ENCODE measurements at regions not wholly inside any gene's neighbourhood (a gene's known extent, or its start where the extent isn't known, plus 50 kb on each side); places are given as distances from the start of the nearest gene placed in this dataset.

- DNase-seq (ENCODE audit: low spot score), result no peak
Measured at GRCh38 chr9:113741886-113742854, 133.9 kb upstream of the ZNF618 start.

DNA sequence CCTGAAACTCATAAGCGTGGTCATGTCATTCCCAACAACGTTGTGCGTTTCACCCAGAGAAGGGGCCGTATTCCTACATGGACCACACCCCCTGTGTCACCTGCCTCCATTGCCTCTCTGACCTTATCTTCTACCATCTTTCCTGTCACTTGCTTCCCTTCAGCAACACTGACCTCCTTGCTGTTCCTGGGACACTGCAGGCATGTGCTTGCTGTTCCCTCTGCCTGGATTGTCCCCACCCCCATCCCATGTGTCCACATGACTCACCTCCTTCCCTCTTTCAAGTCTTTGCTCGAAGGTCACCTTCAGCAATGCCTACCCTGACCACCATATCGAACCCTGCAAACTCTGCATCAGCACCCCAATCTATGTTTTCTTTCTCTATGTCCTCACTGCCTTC lies 133.2 kb upstream of the ZNF618 start:
- DNase-seq (ENCODE audit: low spot score), result no peak

- no peak for DNase-seq (ENCODE audit: low spot score)
Measured at GRCh38 chr9:113746486-113746885, 129.6 kb upstream of the ZNF618 start.

DNA sequence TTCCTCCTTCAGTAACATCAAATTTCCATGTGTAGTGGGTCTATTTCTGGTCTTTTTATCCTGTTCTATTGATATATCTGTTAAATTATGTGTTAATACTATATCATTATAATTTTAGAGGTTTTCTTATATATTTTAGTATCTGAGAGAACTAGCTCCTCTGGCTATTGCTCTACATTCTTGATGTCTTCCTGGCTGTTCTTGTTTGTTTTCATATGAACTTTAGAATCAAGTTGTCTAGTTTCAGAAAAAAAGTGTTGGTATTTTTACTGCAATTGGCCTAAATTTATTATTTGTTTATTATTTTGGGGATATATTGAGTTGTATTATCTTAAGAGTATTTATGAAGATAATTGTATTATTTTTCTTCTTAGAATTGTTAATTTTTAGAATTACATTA lies 128.0 kb upstream of the ZNF618 start:
- DNase-seq (ENCODE audit: low spot score), result no peak

DNA sequence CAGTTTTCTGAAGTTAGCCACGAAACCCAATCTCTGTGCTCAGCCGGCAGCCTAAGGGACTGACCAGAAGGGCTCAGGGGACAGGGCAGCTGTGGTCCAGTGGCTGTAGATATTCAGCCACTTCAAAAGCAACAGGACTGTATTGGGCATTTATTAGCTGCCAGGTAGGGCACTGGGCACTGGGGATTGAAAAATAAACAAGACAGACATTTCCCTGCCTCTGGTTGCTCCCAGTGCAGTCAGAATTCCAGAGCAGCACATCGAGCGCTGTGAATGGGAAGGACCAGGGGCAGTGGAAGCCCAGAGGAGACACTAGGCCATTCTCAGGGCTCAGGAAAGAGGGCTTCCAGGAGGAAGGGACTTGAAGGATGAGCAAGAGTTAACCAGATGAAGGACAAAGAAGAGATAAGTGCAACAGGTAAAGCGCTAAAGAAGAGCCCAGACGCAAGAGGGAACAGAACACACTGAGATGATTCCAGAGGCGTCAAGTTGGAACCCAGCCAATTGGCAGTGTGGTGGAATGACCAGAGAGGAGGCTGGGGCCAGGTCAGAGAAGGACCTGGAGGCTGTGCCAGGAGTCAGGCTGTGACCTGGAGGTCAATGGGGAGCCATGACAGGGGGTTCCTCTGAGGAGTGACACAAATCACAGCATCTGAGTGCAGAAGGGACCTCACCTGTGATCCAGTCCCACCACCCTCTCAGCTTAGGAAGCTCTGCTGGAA lies 122.5 kb upstream of the ZNF618 start:
- DNase-seq (ENCODE audit: low spot score), result no peak

- DNase-seq (ENCODE audit: low spot score), result no peak
Measured at GRCh38 chr9:113754739-113755138, 121.4 kb upstream of the ZNF618 start.

DNA sequence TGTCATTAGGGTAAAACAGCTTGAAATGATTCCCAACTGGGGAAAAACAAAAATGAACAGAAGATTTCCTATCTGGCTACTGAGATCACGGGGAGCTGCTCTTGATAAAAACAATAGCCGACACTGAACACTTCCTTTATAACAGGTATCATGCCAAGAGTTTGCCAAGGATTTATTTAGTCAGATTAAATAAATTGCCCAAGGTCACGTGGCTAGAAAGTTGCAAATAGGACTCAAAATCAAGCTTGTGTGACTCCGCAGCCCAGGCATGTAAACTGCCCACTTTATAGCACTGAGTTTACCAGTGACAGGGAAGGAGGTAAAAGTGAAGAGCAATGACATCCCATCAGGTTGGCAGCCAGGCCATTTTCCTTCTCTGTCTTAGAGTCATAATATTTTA lies 120.7 kb upstream of the ZNF618 start:
- DNase-seq (ENCODE audit: low spot score), result no peak

DNA sequence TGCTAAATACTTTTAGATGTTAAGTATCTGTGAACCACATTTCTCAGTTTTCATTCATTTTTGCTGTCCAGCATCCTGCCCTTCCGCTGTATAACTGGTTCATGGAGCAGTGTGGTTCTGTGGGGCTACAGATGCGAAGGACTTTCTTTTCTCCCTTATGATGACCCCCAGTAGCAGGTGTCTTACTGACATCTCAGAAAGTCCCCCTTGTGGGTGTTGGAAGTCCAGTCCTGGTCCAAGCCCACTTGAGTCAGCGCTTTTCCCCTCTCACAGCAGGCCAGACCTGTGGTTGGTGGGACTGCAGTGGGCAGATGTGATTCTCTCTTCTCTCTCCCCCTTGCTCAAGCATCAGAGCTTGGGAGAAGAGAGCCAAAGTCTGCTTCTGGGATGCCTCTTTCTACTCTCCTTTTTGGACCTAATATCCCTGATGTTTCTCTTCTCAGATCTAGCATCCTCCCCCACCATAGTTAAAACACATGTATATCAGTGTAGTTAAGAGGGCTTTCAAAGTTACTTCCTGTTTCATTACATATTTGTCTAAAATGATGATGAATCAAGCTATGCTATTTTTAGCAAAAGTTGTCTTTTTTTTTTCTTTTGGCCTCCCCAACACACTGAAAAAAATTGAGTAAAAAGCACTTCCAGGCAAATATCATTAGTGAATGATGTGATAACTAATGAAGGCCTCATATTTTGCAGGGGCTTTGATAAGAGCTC lies 119.5 kb upstream of the ZNF618 start:
- DNase-seq (ENCODE audit: low spot score), result no peak

DNA sequence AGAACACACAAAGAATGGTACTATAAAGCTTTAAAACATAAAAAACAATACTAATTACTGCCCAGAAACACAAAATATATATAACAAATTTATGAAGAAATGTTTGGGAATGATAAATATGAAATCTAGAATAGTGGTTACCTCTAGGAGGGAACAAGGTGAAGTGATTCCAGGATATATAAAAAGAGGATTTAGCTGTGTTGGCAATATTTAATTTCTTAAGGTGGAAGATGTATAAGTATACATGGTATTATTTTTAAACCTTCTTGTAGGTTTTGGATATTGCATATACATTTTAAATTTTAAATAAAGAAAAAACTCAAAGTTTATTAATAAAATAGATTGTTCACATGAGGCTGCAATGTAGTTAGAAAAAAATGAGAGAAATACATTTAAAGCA lies 112.7 kb upstream of the ZNF618 start:
- DNase-seq (ENCODE audit: low spot score), result no peak

GRCh38 chr9:113764572-113764971 lies 111.5 kb upstream of the ZNF618 start:
- no peak for DNase-seq (ENCODE audit: low spot score)

DNA sequence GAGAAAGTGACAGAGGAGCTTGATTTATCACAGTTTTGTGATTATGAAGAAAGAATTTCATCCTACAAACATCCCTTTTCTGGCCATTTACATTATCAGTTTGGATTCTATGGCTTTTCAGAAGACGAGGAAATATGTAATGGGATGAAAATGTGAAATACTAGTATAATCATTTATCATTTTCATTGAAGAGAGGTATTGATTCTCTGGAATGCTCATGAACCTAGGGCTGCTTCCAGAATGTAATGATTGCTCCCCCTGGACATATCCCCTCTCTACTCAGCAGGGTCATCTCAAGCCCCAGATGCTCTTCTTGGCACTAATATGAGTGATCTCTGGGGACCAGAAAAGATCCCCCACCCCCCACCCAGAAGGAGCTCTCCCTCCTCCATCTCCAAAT lies 106.7 kb upstream of the ZNF618 start:
- DNase-seq (ENCODE audit: low spot score), result no peak

DNA sequence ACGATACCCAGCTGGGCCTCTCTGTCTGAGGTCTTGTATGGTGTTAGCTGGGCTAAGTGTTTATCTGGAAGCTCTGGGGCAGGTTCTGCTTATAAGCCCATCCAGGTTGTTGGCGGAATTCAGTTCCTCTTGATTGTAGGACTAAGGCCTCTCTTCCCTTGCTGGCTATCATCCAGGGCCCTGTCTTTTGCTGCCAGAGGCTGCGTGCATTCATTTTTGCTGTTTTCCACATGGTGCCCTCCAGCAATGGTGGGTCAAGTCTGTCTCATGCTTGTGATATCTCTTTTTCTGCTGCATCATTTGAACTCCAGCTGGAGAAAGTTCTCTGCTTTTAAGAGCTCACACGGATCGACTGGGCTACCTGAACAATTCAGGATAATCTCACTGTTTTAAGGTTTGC lies 105.7 kb upstream of the ZNF618 start:
- no peak for DNase-seq (ENCODE audit: low spot score)

DNA sequence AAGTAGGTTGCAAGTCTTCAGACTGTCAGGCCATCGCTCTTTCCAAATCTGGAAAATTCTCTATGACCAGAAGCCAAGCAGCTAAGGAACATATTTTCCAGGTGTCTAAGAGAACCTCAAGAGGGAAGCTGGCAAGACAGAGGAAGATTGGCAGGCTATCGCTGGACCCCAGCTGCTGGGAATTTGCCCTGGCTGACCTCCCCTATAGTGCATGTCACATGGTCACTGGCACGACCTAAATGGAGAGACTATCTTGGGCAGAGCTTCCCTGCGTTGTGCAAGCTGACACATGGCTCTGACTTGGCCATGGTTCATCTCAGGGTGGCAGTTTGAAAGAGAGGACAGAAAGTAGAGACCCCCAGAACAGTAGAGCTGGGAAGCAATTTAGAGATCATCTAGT lies 104.9 kb upstream of the ZNF618 start:
- DNase-seq (ENCODE audit: low spot score), result no peak

DNA sequence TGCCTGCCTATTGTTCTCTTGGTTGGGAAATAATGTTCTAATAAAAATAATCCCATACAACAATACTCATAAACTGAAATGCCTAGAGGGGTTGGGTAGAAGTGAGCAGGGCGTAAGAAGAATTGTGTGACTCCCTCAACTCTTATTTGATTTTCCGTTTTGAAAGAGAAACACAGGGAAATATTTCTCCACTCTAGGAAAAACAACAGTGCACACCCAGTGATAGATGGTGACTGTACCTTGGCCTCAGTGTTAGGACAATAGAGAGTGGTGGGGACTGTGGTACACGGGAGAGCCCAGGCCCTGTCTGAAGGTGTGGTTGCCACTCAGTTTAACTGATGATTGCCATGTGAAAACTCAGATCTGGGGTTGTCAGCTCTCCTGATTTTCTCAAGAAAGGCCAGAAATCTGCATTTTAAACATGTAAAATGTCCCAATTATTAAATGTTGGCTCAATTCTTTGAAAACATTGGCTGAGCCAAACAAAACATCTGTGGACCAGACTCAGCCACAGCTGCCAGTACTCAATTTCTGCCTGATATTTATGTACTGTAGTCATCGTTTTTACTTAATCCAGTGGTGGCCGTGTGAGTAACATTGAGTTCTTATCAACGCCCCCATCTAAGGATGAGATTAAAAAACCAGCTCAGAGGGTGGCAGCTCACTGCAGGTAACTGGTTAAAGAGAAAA lies 103.8 kb upstream of the ZNF618 start:
- DNase-seq (ENCODE audit: low spot score), result no peak

DNA sequence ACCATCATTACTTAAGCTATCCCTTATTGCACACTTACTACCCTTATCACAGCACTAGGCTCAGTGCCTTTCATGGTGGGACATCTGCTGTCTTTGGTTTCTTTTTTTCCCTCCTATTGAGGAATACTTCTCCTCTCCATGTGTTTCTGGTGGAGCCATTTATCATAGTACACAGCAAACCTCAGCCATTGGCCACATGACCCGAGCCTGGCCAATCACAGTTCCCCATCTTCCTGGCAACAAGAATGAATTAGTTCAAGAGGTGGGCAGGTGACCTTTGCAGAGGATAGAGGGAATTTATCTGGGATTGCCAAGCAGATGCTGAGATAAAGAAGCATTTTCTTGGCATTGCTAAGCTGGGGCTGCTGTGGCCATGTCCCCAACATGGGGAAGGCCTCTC lies 101.1 kb upstream of the ZNF618 start:
- DNase-seq (ENCODE audit: low spot score), result no peak

GRCh38 chr9:113775749-113776148 lies 100.4 kb upstream of the ZNF618 start:
- no peak for DNase-seq (ENCODE audit: low spot score)

DNA sequence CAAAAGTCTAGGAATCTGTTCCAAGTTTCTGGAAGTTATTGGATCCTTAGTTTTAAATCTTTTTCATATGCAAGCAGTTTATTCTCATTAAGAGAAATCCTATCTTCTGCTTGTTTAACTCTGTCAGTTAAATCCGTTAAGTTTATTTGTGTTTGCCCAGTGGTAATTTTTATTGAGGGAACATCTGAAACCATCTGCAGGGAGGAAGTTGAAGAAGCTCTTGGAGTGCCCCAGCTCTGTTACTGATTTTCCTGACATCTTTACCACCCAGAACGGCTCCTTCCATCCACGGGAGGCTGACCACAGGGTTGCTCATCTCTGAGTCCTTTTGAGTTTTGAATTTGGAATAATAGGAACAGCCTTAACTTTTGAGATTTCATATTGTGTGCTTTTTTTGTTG lies 99.9 kb upstream of the ZNF618 start:
- DNase-seq (ENCODE audit: low spot score), result no peak

DNA sequence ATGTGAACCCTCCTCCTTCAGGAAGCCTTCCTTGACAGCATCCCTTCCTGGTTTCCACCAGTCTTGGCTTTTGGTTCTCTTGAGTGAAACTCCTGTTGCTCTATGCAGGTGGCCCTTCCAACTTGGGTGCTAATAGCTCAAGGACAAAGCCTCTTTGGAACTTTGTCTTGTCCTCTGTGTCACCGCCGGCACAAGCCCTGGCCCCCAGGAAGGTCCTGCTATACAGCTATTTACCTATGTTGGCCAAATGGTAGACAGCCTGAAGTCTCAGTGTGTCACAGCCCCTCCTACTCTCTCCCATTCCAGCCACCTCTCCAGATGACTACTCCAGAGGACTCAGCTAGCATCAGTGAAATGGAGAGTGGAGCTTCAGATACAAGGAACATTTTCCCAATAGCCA lies 94.7 kb upstream of the ZNF618 start:
- DNase-seq (ENCODE audit: low spot score), result no peak

- DNase-seq (ENCODE audit: low spot score), result no peak
Measured at GRCh38 chr9:113781896-113782295, 94.2 kb upstream of the ZNF618 start.

GRCh38 chr9:113783475-113783874 lies 92.6 kb upstream of the ZNF618 start:
- DNase-seq (ENCODE audit: low spot score), result no peak

DNA sequence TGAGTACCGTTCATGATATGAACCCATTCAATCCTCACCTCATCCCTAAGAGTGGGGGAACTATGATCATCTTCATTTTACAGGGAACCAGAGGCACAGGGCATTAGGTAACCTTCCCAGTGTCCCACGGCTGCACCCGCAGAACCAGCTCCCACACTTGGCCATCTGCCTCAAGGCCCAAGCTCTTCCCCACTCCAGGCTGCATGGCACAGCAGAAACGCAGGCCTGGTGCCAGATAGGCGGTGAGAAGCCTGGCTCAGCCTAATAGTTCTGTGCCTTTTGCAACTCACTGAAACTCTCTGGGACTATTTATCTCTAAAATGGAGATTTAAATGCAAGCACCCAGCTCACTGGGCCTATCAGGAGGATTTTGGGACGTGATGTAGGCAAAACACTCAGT lies 90.8 kb upstream of the ZNF618 start:
- no peak for DNase-seq (ENCODE audit: low spot score)

- no peak for DNase-seq (ENCODE audit: low spot score)
Measured at GRCh38 chr9:113786071-113786470, 90.0 kb upstream of the ZNF618 start.

Measured in germinal center (tissue), 1 donor.